ENCODE measurements at regions not wholly inside any gene's neighbourhood (a gene's known extent, or its start where the extent isn't known, plus 50 kb on each side); places are given as distances from the start of the nearest gene placed in this dataset.

DNA sequence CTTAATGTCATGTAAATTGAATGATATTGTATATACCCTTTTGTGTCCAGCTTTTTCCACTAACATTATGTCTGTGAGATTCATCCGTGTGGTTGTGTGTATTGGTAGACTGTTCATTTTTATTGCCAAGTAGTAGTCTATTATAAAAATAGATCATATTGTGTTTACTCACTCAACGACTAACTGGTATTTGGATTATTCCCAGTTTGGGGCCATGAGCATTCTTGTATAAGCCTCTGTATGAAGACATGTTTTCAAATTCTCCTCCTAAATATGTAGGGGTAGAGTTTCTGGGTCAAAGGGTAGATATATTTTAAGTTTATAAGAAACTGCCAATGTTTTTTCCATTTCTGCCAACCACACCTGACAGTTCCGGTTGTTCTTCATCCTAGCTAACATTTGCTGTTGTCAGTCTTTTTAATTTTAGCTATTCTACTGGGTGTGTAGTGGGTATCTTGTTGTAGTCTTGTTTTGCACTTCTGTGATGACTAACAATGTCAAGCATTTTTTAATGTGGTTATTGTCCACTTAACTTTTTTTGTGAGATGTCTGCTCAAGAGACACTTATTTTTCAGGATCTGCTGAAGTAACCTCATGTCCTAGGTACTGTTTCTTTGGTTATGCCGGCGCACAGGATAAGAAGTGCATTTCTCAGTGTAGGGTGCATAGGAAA, 93.2 kb downstream of the DACT1 start:
- H3K4me1 ChIP-seq, result no peaks in the 10 kb centered on the region
- no peaks in the 10 kb centered on the region for H3K27me3 ChIP-seq
- H3K9me3 ChIP-seq, result no peaks in the 10 kb centered on the region
- DNase-seq, result no peak
- no peak overlapping the region for H3K4me3 ChIP-seq
- H3K36me3 ChIP-seq, result no peaks in the 10 kb centered on the region
- TF ChIP-seq, protein P1, sequence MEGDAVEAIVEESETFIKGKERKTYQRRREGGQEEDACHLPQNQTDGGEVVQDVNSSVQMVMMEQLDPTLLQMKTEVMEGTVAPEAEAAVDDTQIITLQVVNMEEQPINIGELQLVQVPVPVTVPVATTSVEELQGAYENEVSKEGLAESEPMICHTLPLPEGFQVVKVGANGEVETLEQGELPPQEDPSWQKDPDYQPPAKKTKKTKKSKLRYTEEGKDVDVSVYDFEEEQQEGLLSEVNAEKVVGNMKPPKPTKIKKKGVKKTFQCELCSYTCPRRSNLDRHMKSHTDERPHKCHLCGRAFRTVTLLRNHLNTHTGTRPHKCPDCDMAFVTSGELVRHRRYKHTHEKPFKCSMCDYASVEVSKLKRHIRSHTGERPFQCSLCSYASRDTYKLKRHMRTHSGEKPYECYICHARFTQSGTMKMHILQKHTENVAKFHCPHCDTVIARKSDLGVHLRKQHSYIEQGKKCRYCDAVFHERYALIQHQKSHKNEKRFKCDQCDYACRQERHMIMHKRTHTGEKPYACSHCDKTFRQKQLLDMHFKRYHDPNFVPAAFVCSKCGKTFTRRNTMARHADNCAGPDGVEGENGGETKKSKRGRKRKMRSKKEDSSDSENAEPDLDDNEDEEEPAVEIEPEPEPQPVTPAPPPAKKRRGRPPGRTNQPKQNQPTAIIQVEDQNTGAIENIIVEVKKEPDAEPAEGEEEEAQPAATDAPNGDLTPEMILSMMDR (IDR thresholded peaks at IDR 0.05), result no peak
- TF ChIP-seq POLR2A (IDR thresholded peaks at IDR 0.05), result no peak
- H3K27ac ChIP-seq, result no peak overlapping the region

DNA sequence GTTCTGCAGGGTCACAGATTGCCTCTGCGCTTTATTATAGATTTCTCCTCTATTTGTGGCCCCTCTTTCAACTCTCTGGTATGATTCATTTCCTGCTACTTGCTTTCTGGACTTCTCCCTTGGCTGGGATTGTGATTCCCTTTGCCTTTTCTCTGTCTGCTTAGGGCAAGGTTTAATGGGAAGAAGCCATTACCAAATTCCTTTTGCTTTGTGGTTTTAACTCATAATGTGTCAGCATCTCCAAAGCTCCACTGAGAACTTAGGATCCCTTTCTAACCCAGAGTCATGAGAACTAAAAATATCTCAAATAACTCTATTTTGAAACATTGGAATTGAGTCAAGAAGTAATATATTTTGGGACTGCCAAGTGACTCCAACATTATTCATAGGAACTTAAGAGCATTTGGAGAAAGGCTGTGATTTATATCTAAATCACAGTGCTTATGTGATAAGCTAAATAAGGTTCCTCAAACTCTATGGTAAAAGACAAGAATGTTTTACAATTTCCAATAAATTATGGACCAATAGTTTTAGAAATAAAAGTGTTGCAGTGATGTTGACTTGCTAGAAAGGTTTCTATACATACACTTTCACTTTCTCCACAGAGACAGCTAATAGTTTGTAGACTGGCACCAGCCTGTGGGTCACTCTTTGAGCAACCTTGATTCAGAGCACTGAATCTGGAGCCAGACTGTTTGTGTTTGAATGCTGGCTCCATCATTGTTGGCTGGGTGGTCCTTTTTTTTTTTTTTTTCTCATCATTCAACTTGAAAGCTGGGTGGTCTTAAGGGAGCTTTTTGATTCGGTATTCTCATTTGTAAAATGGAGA, 93.9 kb downstream of the DACT1 start:
- no peaks in the 10 kb centered on the region for H3K27me3 ChIP-seq
- no peaks in the 10 kb centered on the region for H3K36me3 ChIP-seq
- no peaks in the 10 kb centered on the region for H3K4me1 ChIP-seq
- H3K4me3 ChIP-seq, result no peak overlapping the region
- TF ChIP-seq, protein P1 (IDR thresholded peaks at IDR 0.05), result no peak
- TF ChIP-seq POLR2A (IDR thresholded peaks at IDR 0.05), result no peak
- no peak overlapping the region for H3K27ac ChIP-seq
- DNase-seq, result no peak
- H3K9me3 ChIP-seq, result no peaks in the 10 kb centered on the region

DNA sequence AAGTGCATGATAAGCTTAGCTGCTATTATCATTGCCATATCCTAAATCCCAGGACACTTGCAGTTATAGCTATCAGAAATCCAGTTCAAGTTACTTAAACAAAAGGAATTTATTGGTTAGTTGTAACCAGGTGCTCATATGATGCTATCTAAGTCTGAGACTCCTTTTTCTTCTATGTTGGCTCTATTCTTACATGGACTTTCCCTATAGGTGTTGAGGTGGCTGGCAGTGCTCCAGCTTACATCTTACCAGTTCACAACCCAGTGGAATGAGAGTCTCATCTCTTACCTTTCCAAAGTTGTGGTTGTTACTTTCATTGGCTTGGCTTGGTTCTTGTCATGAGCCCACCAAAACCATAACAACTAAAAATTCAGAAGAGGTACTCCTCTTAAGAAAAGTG, 94.6 kb downstream of the DACT1 start:
- no peak for DNase-seq

DNA sequence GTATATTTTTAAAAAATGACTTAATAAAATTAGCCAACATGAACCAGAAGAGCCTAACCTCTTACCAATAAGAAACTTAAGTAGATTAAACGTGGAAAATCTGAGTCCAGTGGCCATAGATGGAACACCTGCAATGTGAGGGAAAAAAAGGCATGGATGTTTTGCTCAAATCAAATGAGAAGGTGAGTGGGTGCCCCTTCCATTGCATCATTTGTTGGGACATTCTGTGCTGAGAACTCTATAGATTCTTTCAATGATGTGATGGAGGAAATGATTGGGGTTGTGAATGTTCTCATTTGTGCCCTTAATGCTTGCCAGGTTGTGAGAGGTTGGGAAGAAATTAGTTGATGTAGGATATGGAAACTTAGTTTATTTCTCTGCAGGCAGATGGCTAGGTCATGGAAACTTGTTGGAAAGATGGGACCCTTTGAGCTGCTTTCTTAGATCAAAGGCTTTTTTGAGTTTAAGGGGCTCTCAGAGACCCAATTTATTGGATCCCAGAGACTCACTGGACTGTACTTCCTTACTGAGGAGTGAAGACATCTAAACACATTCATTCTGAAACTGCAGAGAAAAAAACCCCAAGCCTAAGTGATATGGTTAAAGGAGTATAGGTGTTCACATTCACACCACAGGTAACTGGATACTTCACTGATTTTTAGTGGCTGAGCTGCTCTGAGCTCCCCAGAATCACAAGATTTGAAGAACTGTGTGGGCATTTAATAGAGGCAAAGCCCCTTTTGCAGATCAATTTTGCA, 95.9 kb downstream of the DACT1 start:
- no peak for DNase-seq
- TF ChIP-seq, protein P1 (IDR thresholded peaks at IDR 0.05), result no peak
- TF ChIP-seq POLR2A (IDR thresholded peaks at IDR 0.05), result no peak
- Histone ChIP-seq H3K4me1 (peaks cover 0 to 1% (median 0%) of the 10 kb centered on the region in 4 donors), H3K4me3 (no peak overlapping the region), H3K9me3 (no peaks in the 10 kb centered on the region), H3K36me3 (no peaks in the 10 kb centered on the region), H3K27ac (no peak overlapping the region), H3K27me3 (no peaks in the 10 kb centered on the region)

More for the DNA sequence above, 94.6 kb downstream of the DACT1 start:
- Histone ChIP-seq H3K4me3 (no peak overlapping the region), H3K27me3 (no peaks in the 10 kb centered on the region), H3K4me1 (no peaks in the 10 kb centered on the region), H3K36me3 (no peaks in the 10 kb centered on the region), H3K27ac (no peak overlapping the region), H3K9me3 (no peaks in the 10 kb centered on the region)
- TF ChIP-seq, protein P1 (IDR thresholded peaks at IDR 0.05), result no peak
- no peak for TF ChIP-seq POLR2A (IDR thresholded peaks at IDR 0.05)

DNA sequence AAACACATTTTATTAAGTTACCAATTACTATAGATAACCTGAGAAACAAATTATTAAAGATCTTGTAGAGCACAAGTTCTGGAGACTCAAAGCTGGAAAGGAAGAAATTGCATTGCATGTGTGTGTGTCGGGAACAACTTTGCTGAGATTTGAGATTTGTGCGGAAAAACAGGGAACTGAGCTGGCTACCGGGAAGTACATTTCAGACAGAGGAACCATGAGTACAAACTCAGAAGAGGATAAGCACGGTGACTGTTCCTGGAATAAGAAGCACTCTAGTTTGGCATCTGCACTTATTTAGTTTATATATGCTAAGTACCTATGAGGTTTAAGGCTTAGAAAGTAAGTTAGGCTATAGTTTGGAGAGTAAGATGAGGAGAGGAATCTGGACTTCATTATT, 97.8 kb downstream of the DACT1 start:
- TF ChIP-seq, protein P1 (IDR thresholded peaks at IDR 0.05), result no peak
- no peak for TF ChIP-seq POLR2A (IDR thresholded peaks at IDR 0.05)
- no peak overlapping the region for H3K27ac ChIP-seq

More for the DNA sequence above, 97.8 kb downstream of the DACT1 start:
- Histone ChIP-seq H3K36me3 (no peaks in the 10 kb centered on the region), H3K27me3 (no peaks in the 10 kb centered on the region), H3K4me3 (no peak overlapping the region), H3K4me1 (peaks cover 0 to 5% (median 0%) of the 10 kb centered on the region in 4 donors), H3K9me3 (no peaks in the 10 kb centered on the region)
- no peak for DNase-seq

Measured in Peyer's patch (tissue), 4 donors.